ENCODE measurements at regions not wholly inside any gene's neighbourhood (a gene's known extent, or its start where the extent isn't known, plus 50 kb on each side); places are given as distances from the start of the nearest gene placed in this dataset.

- TF ChIP-seq ZNF462 (CRISPR knock-in tag; IDR thresholded peaks at IDR 0.05) (no peak), STAT1 (IDR thresholded peaks at IDR 0.05; ENCODE audit: unreplicated experiment) (no peak), CTCF (conservative IDR thresholded peaks at IDR 0.05; ENCODE audit: low read depth in 2 of 2) (no peak)
These were observed 221.1 kb upstream of the EDNRB start (continued) for GRCh38 chr13:78139765-78140164.

- Mint-ChIP-seq H3K4me1 (peaks cover 6% of the 10 kb centered on the region; the same call in 2 of the 3 replicates), H3K27ac (no peak overlapping the region), H3K36me3 (ENCODE audit: low read depth) (no peaks in the 10 kb centered on the region), H3K27me3 (ENCODE audit: insufficient read depth, low read depth, poor library complexity) (peaks cover 2% of the 10 kb centered on the region), H3K9me3 (no peaks in the 10 kb centered on the region), H3K4me3 (no peak overlapping the region)
- H3K4me1 ChIP-seq (ENCODE audit: insufficient read depth): no peaks in the 10 kb centered on the region
- ATAC-seq (no peak), DNase-seq (ENCODE audit: low spot score) (no peak)
- TF ChIP-seq STAT1 (IDR thresholded peaks at IDR 0.05; ENCODE audit: unreplicated experiment) (no peak), POLR2AphosphoS5 (IDR thresholded peaks at IDR 0.05; ENCODE audit: low read depth) (no peak), ZNF462 (CRISPR knock-in tag; IDR thresholded peaks at IDR 0.05) (no peak), CREB1 (CRISPR knock-in tag; IDR thresholded peaks at IDR 0.05; ENCODE audit: low read depth) (no peak)
- no peaks in the 10 kb centered on the region for H3K36me3 ChIP-seq (ENCODE audit: insufficient read depth)
- no peaks in the 10 kb centered on the region for H3K79me2 ChIP-seq (replicated peaks; ENCODE audit: insufficient read depth)
- H2AFZ ChIP-seq: no peak overlapping the region
- H3F3A ChIP-seq (replicated peaks; ENCODE audit: low read depth): no peaks in the 10 kb centered on the region
- no peaks in the 10 kb centered on the region for H3K27me3 ChIP-seq (ENCODE audit: insufficient read depth)
- no peak overlapping the region for H3K27ac ChIP-seq (ENCODE audit: low read depth)
- no peak overlapping the region for H3K4me2 ChIP-seq
- H3K4me3 ChIP-seq: no peak overlapping the region
- no peaks in the 10 kb centered on the region for H4K20me1 ChIP-seq (replicated peaks; ENCODE audit: insufficient read depth)
- no peaks in the 10 kb centered on the region for H3K9me2 ChIP-seq (ENCODE audit: insufficient read depth)
These were observed 220.1 kb upstream of the EDNRB start for GRCh38 chr13:78138756-78139155.

All from GM23338 (cell line).